K562 (cell line): ENCODE measurements at regions not wholly inside any gene's neighbourhood (a gene's known extent, or its start where the extent isn't known, plus 50 kb on each side); places are given as distances from the start of the nearest gene placed in this dataset.

Source experiments
- ATAC-seq: fragments of 200-7000 bp; cut with Tn5 transposase; 3 replicates; pipeline ENCODE4 v1.9.1; 2020; ENCODE audit warnings: moderate library complexity
- BruUV-seq: library from RNA; stranded (reverse); fragments of 400-500 nt; replicated peaks from 2 replicates; lab custom pipeline; 2021; lab: Mats Ljungman, UMichigan
- CTCF ChIA-PET: fragments of 300-600 bp; formaldehyde crosslinking; extraction: SDS; loops from one replicate; lab custom pipeline; 2021; ENCODE audit warnings: low intra/inter-chr PET ratio; lab: Yijun Ruan, JAX
- POLR2A ChIA-PET: fragments of 300-600, 350-650 bp; sonication (Branson Sonifier 250); formaldehyde crosslinking; extraction: SDS; loops from one replicate; lab custom pipeline; 2021; ENCODE audit warnings: antibody characterized with exemption, inconsistent platforms; lab: Yijun Ruan, JAX
- DNase-seq, 4 experiments: peaks; one replicate each; pipeline versions ENCODE4 v3.0.0 to v3.0.0-alpha.2; 2011 to 2018; ENCODE audit warnings: low spot score in 3 of 4, mixed read lengths in 3 of 4; ENCODE audit errors: extremely low read depth in 1 of 4
- FAIRE-seq: peaks from 2 replicates; lab custom pipeline; 2011; peaks lifted over from hg19 to GRCh38; lab: Jason Lieb, UNC
- H2AFZ ChIP-seq: 2 replicates; pipeline ENCODE4 v1.6.0; 2011; ENCODE audit warnings: low read depth, low read length, control low read depth, inconsistent platforms
- H3K27ac ChIP-seq: fragments of 200-600 bp; 3 replicates; pipeline ENCODE4 v1.8.0; 2011; ENCODE audit warnings: low read depth, mild to moderate bottlenecking, control low read depth, inconsistent platforms, low read length, moderate library complexity, mixed read lengths; ENCODE audit errors: extremely low read depth
- H3K27me3 ChIP-seq, 2 experiments: fragments of 300-600 bp in 1 of 2; 2 replicates in 1 of 2; 3 replicates in 1 of 2; pipeline versions ENCODE4 v1.6.0 to v1.8.0; 2011; ENCODE audit warnings: inconsistent platforms in 2 of 2, low read length in 2 of 2, mild to moderate bottlenecking in 1 of 2, mixed read lengths in 1 of 2, moderate library complexity in 1 of 2; ENCODE audit not compliant: control insufficient read depth in 2 of 2, insufficient read depth in 2 of 2
- H3K36me3 ChIP-seq: fragments of 300-600 bp; 3 replicates; pipeline ENCODE4 v1.8.0; 2011; ENCODE audit warnings: mild to moderate bottlenecking, low read length, inconsistent platforms; ENCODE audit not compliant: control insufficient read depth, insufficient read depth
- H3K4me1 ChIP-seq, 2 experiments: fragments of 200-600 bp in 1 of 2; replicated peaks in 1 of 2; 2 replicates in 1 of 2; 3 replicates in 1 of 2; pipeline versions ENCODE4 v1.5.1 to v1.8.0; 2011; ENCODE audit warnings: inconsistent platforms in 2 of 2, low read length in 2 of 2, mild to moderate bottlenecking in 1 of 2, mixed read lengths in 1 of 2, moderate library complexity in 1 of 2; ENCODE audit not compliant: control insufficient read depth in 2 of 2, insufficient read depth in 2 of 2
- H3K4me2 ChIP-seq: 2 replicates; pipeline ENCODE4 v1.6.1; 2011; ENCODE audit warnings: low read length, control low read depth, inconsistent platforms, mixed read lengths; ENCODE audit not compliant: insufficient read depth
- H3K4me3 ChIP-seq: fragments of 200-600 bp; sonication (generic), shearing (Covaris generic); 2 replicates; pipeline ENCODE4 v1.5.1; 2016; ENCODE audit warnings: control low read depth, inconsistent platforms
- H3K79me2 ChIP-seq: fragments of 200-600 bp; 3 replicates; pipeline ENCODE4 v1.8.0; 2011; ENCODE audit warnings: low read length, inconsistent platforms; ENCODE audit not compliant: control insufficient read depth, insufficient read depth
- H3K9ac ChIP-seq, 2 experiments: 2 replicates each; pipeline versions ENCODE4 v1.6.0 to v1.6.1; 2011; ENCODE audit warnings: low read depth in 2 of 2, low read length in 2 of 2, control low read depth in 1 of 2, inconsistent platforms in 1 of 2, mild to moderate bottlenecking in 1 of 2, mixed read lengths in 1 of 2; ENCODE audit not compliant: insufficient read depth in 1 of 2
- H3K9me1 ChIP-seq: one replicate; pipeline ENCODE4 v1.6.0; 2011; ENCODE audit warnings: inconsistent platforms, mild to moderate bottlenecking, low read length, moderate library complexity; ENCODE audit not compliant: control insufficient read depth, insufficient read depth
- H3K9me3 ChIP-seq: replicated peaks from 2 replicates; pipeline ENCODE4 v1.5.1; 2011; ENCODE audit warnings: low read depth, low read length, inconsistent platforms; ENCODE audit not compliant: control insufficient read depth, insufficient read depth
- H4K20me1 ChIP-seq: replicated peaks from 2 replicates; pipeline ENCODE4 v1.6.1; 2011; ENCODE audit warnings: low read length, inconsistent platforms, mixed read lengths; ENCODE audit not compliant: control insufficient read depth, insufficient read depth
- EGR1 ChIP-seq: fragments of 450-650 bp; conservative IDR thresholded peaks from 2 replicates; pipeline ENCODE4 v1.6.1; 2017; ENCODE audit warnings: mild to moderate bottlenecking
- GATAD2B ChIP-seq: fragments of 450-650 bp; IDR thresholded peaks from 2 replicates; pipeline ENCODE4 v1.6.1; 2017; ENCODE audit warnings: mild to moderate bottlenecking, borderline replicate concordance
- HDAC1 ChIP-seq, 2 experiments: fragments of 450-650 bp; IDR thresholded peaks; 2 replicates each; pipeline ENCODE4 v1.6.1; 2016 to 2017; ENCODE audit warnings: inconsistent platforms in 1 of 2, mild to moderate bottlenecking in 1 of 2, moderate library complexity in 1 of 2
- MAFF ChIP-seq: IDR thresholded peaks from 2 replicates; pipeline ENCODE4 v1.6.1; 2012; ENCODE audit warnings: low read length, improper control_type of control experiment
- PTBP1 ChIP-seq: fragments of 200-400 bp; formaldehyde crosslinking; IDR thresholded peaks from 2 replicates; pipeline ENCODE4 v1.6.1; 2017; ENCODE audit warnings: low read depth, low read length
- RFX1 ChIP-seq: fragments of 450-650 bp; IDR thresholded peaks from 2 replicates; pipeline ENCODE4 v1.6.1; 2016; ENCODE audit warnings: mild to moderate bottlenecking, moderate library complexity
- RUNX1 ChIP-seq: sonication (generic); IDR thresholded peaks from 2 replicates; pipeline ENCODE4 v1.6.1; 2016; ENCODE audit warnings: antibody characterized with exemption, low read depth
- WGBS: fragments of 100-300 bp; shearing (Covaris generic); methylation state at CpG from one replicate; pipeline ENCODE4 v1.1.6; 2016; ENCODE audit warnings: low coverage, mixed read lengths; ENCODE audit not compliant: insufficient coverage; ENCODE audit errors: missing lambda C conversion rate; 5-methylcytosine and 5-hydroxymethylcytosine counted together
- in situ Hi-C: fragments of 300-500 bp; cut with MboI; formaldehyde crosslinking; loops from 4 replicates; pipeline ENCODE4 v1.15.0; 2018; ENCODE audit warnings: inconsistent platforms, mixed read lengths
- intact Hi-C: fragments of 100-400 bp; cut with micrococcal nuclease; formaldehyde crosslinking; loops from 2 replicates; pipeline ENCODE4 v1.14.2; 2022
- TF ChIP-seq, protein P1 (sequence below): sonication (generic); formaldehyde crosslinking; IDR thresholded peaks from 2 replicates; pipeline ENCODE4 v1.8.0; 2022; ENCODE audit warnings: mild to moderate bottlenecking, missing genetic modification reagents

DNA sequence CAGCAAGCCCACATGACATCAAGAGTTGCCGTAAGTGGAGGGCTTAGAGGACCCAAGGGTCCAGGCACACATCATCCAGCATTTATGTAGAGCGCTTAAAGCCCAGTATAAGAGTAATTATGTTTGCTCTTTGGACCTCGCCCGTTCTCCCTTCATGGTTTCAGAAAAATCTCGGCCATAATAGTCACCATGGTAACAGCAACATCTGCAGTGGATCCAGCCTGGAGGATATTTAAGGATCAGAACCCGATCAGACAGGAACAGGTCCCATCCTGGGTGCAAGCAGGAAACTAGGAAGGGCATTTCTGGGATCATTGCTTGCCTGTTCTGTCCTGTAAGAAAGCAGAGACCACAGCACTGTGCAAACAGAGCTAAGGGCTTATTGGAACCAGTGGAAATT is 89.9 kb upstream of the KAZN start:
- Histone ChIP-seq H3K36me3 (no peaks in the 10 kb centered on the region), H3K4me1 (no peaks in the 10 kb centered on the region; a peak in 1 of 5 replicates), H3K9ac (no peak overlapping the region), H3K27ac (no peak overlapping the region), H3K4me3 (no peak overlapping the region), H3K79me2 (no peaks in the 10 kb centered on the region)
- no TSS peak for BruUV-seq
- CTCF ChIA-PET = no interaction called here
- ATAC-seq (no peak), DNase-seq (no peak)
- 16% methylated on average over 6 of the region's 6 CpGs for WGBS
- TF ChIP-seq, protein P1, sequence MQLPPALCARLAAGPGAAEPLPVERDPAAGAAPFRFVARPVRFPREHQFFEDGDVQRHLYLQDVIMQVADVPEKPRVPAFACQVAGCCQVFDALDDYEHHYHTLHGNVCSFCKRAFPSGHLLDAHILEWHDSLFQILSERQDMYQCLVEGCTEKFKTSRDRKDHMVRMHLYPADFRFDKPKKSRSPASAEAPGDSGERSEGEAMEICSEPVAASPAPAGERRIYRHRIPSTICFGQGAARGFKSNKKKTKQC (CRISPR knock-in tag) = no peak
- TF ChIP-seq PTBP1 (no peak), RFX1 (peak; percentile 67)
- TF ChIP-seq, all 486 proteins: peak for 1
- POLR2A ChIA-PET = interaction anchor here (1.0 to 1.5 kb wide), 2 partner anchors 10 to 12 kb away, joined by 4 to 5 read pairs; no protein-coding TSS in a partner anchor
- no peak for FAIRE-seq
- H3K9me1 ChIP-seq = no peaks in the 10 kb centered on the region
- no peaks in the 10 kb centered on the region for H4K20me1 ChIP-seq
- peaks cover 2 to 16% of the 10 kb centered on the region in 2 experiments; a peak in 3 of 5 replicates for H3K27me3 ChIP-seq
- intact Hi-C loops (no loop called here), in situ Hi-C loops (no loop called here)
- H3K4me2 ChIP-seq = no peak overlapping the region
- no peak overlapping the region for H2AFZ ChIP-seq
- H3K9me3 ChIP-seq = no peaks in the 10 kb centered on the region

DNA sequence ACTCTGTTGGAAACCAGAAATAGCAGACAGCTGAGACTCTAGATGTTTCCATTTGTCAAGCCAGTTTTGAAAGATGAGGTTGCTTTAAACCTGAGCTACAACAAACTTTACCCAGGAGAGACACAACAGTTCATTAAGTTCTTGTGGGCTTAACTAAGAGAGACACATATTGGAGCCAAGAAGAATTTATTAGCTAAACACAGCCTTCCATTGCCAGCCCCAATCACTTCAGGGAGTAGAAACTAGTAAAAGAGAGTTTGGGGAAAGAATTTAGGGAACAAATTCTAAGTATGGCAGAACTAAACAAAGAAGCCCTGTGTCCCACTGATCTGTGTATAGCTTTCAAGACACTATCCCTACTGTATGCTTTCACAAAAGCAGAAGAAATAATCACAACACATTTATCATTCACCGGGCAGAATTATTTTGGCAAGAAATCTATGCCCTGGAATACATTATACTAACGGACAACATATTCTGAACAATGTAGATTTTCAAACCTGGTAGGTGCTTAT is 87.3 kb upstream of the KAZN start:
- TF ChIP-seq EGR1 (no peak), HDAC1 (IDR thresholded peaks at IDR 0.05) (no peak), MAFF (no peak), RUNX1 (no peak), GATAD2B (no peak)
- Histone ChIP-seq H4K20me1 (no peaks in the 10 kb centered on the region), H3K27me3 (peaks cover 0 to 10% of the 10 kb centered on the region in 2 experiments; a peak in 2 of 5 replicates), H3K4me2 (no peak overlapping the region), H2AFZ (no peak overlapping the region), H3K9me3 (no peaks in the 10 kb centered on the region), H3K79me2 (no peaks in the 10 kb centered on the region), H3K27ac (no peak overlapping the region), H3K9ac (no peak overlapping the region), H3K4me3 (no peak overlapping the region), H3K36me3 (no peaks in the 10 kb centered on the region), H3K9me1 (no peaks in the 10 kb centered on the region), H3K4me1 (no peaks in the 10 kb centered on the region; a peak in 1 of 5 replicates)
- ATAC-seq (no peak), FAIRE-seq (no peak), DNase-seq (no peak)
- CTCF ChIA-PET = no interaction called here
- in situ Hi-C loops (no loop called here), intact Hi-C loops (no loop called here)
- POLR2A ChIA-PET = interaction anchor here (0.6 to 1.0 kb wide), 4 partner anchors 9 to 14 kb away, joined by 3 to 4 read pairs (median 4); no protein-coding TSS in a partner anchor
- 21% methylated on average over 2 of the region's 2 CpGs for WGBS
- no TSS peak for BruUV-seq
